IMR-90 (cell line): ENCODE measurements at regions not wholly inside any gene's neighbourhood (a gene's known extent, or its start where the extent isn't known, plus 50 kb on each side); places are given as distances from the start of the nearest gene placed in this dataset.

ENCODE experiments used
- ATAC-seq: fragments of 200-7000 bp; cut with Tn5 transposase; 2 replicates; pipeline ENCODE4 v1.9.1; 2020; ENCODE audit warnings: low read depth, mild to moderate bottlenecking, moderate library complexity
- BruUV-seq: library from RNA; stranded (reverse); fragments of 400-500 nt; replicated peaks from 2 replicates; lab custom pipeline; 2021; lab: Mats Ljungman, UMichigan
- CTCF ChIA-PET: fragments of 300-600 bp; formaldehyde crosslinking; extraction: SDS; loops from one replicate; lab custom pipeline; 2021; ENCODE audit warnings: antibody characterized with exemption; lab: Yijun Ruan, JAX
- POLR2A ChIA-PET: fragments of 300-600 bp; sonication (Branson Sonifier 250); formaldehyde crosslinking; loops from one replicate; lab custom pipeline; 2022; ENCODE audit warnings: antibody characterized with exemption; ENCODE audit not compliant: unreplicated experiment; lab: Charles Lee
- DNase-seq: peaks from one replicate; pipeline ENCODE4 v3.0.0; 2013
- H2AFZ ChIP-seq: replicated peaks from 2 replicates; pipeline ENCODE3; 2013; ENCODE audit warnings: low read length, mild to moderate bottlenecking; ENCODE audit not compliant: poor library complexity
- H2AK5ac ChIP-seq: 2 replicates; pipeline ENCODE4 v1.6.1; 2013; ENCODE audit warnings: low read depth, low read length, inconsistent platforms
- H2AK9ac ChIP-seq: replicated peaks from 2 replicates; pipeline ENCODE3; 2013; ENCODE audit warnings: mild to moderate bottlenecking, low read depth, low read length, moderate library complexity; ENCODE audit not compliant: poor library complexity
- H2BK120ac ChIP-seq: 2 replicates; pipeline ENCODE4 v1.6.1; 2013; ENCODE audit warnings: low read depth, low read length, inconsistent platforms
- H2BK15ac ChIP-seq: 3 replicates; pipeline ENCODE4 v1.6.1; 2013; ENCODE audit warnings: low read depth, low read length, inconsistent platforms
- H2BK20ac ChIP-seq: 2 replicates; pipeline ENCODE4 v1.6.1; 2013; ENCODE audit warnings: low read depth, mild to moderate bottlenecking, inconsistent platforms, low read length, moderate library complexity
- H2BK5ac ChIP-seq: 2 replicates; pipeline ENCODE4 v1.6.1; 2013; ENCODE audit warnings: mild to moderate bottlenecking, low read depth, low read length, inconsistent platforms; ENCODE audit not compliant: poor library complexity, severe bottlenecking
- H3K14ac ChIP-seq: replicated peaks from 2 replicates; pipeline ENCODE4 v1.6.1; 2013; ENCODE audit warnings: low read depth, low read length, inconsistent platforms
- H3K18ac ChIP-seq: 2 replicates; pipeline ENCODE4 v1.6.1; 2013; ENCODE audit warnings: low read depth, low read length, control low read depth
- H3K23ac ChIP-seq: 2 replicates; pipeline ENCODE4 v1.6.1; 2013; ENCODE audit warnings: low read depth, low read length, inconsistent platforms
- H3K27ac ChIP-seq: 2 replicates; pipeline ENCODE4 v1.5.1; 2013; ENCODE audit warnings: mild to moderate bottlenecking, control low read depth, low read length; ENCODE audit not compliant: insufficient read depth
- H3K27me3 ChIP-seq: 2 replicates; pipeline ENCODE4 v1.6.1; 2013; ENCODE audit warnings: low read length; ENCODE audit not compliant: control insufficient read depth, insufficient read depth
- H3K36me3 ChIP-seq: 2 replicates; pipeline ENCODE4 v1.6.1; 2013; ENCODE audit warnings: low read length, mixed read lengths; ENCODE audit not compliant: control insufficient read depth, insufficient read depth
- H3K4ac ChIP-seq: 2 replicates; pipeline ENCODE4 v1.6.1; 2013; ENCODE audit warnings: low read depth, low read length, inconsistent platforms
- H3K4me1 ChIP-seq: 2 replicates; pipeline ENCODE4 v1.6.1; 2013; ENCODE audit warnings: low read length, mixed read lengths; ENCODE audit not compliant: control insufficient read depth, insufficient read depth
- H3K4me2 ChIP-seq: 2 replicates; pipeline ENCODE4 v1.6.1; 2013; ENCODE audit warnings: low read depth, mild to moderate bottlenecking, control low read depth, low read length, moderate library complexity
- H3K4me3 ChIP-seq: 2 replicates; pipeline ENCODE4 v1.5.1; 2013; ENCODE audit warnings: low read depth, mild to moderate bottlenecking, control low read depth, low read length, moderate library complexity; ENCODE audit not compliant: insufficient read depth
- H3K56ac ChIP-seq: 2 replicates; pipeline ENCODE4 v1.6.1; 2013; ENCODE audit warnings: low read length, inconsistent platforms; ENCODE audit not compliant: insufficient read depth; ENCODE audit errors: extremely low read depth
- H3K79me1 ChIP-seq, 2 experiments: 2 replicates each; pipeline ENCODE4 v1.6.1; 2013; ENCODE audit warnings: low read length in 2 of 2, inconsistent platforms in 1 of 2, low read depth in 1 of 2
- H3K9ac ChIP-seq: 2 replicates; pipeline ENCODE4 v1.6.1; 2013; ENCODE audit warnings: low read depth, low read length, control low read depth
- H3K9me1 ChIP-seq: 2 replicates; pipeline ENCODE4 v1.6.1; 2013; ENCODE audit warnings: low read length, inconsistent platforms; ENCODE audit not compliant: insufficient read depth
- H3K9me3 ChIP-seq: 2 replicates; pipeline ENCODE4 v1.6.1; 2013; ENCODE audit warnings: low read length; ENCODE audit not compliant: control insufficient read depth, insufficient read depth
- H4K20me1 ChIP-seq: 2 replicates; pipeline ENCODE4 v1.6.1; 2013; ENCODE audit warnings: low read length, inconsistent platforms; ENCODE audit not compliant: insufficient read depth
- H4K5ac ChIP-seq: 2 replicates; pipeline ENCODE4 v1.6.1; 2013; ENCODE audit warnings: mild to moderate bottlenecking, low read depth, low read length, control low read depth
- H4K8ac ChIP-seq, 2 experiments: 2 replicates each; pipeline ENCODE4 v1.6.1; 2013; ENCODE audit warnings: low read depth in 2 of 2, low read length in 2 of 2, control low read depth in 1 of 2, inconsistent platforms in 1 of 2
- H4K91ac ChIP-seq: 2 replicates; pipeline ENCODE4 v1.6.1; 2013; ENCODE audit warnings: low read depth, low read length, inconsistent platforms; ENCODE audit not compliant: insufficient read depth
- BHLHE40 ChIP-seq: fragments of 150-350 bp; IDR thresholded peaks from 2 replicates; pipeline ENCODE4 v1.6.1; 2016; ENCODE audit warnings: mild to moderate bottlenecking, low read depth, low read length
- CEBPB ChIP-seq: IDR thresholded peaks from 2 replicates; pipeline ENCODE4 v1.6.1; 2012; ENCODE audit warnings: low read depth, low read length, improper control_type of control experiment
- CHD1 ChIP-seq: IDR thresholded peaks from 2 replicates; pipeline ENCODE4 v1.6.1; 2012; ENCODE audit warnings: low read depth, low read length, improper control_type of control experiment
- CTCF ChIP-seq: conservative IDR thresholded peaks from 2 replicates; pipeline ENCODE4 v1.5.1; 2012; ENCODE audit warnings: mild to moderate bottlenecking, low read depth, low read length, improper control_type of control experiment
- ELK1 ChIP-seq: fragments of 150-350 bp; IDR thresholded peaks from 2 replicates; pipeline ENCODE4 v1.6.1; 2016; ENCODE audit warnings: low read depth, mild to moderate bottlenecking, low read length, moderate library complexity, borderline replicate concordance
- FOS ChIP-seq: fragments of 150-350 bp; IDR thresholded peaks from 2 replicates; pipeline ENCODE4 v1.6.1; 2016; ENCODE audit warnings: low read depth, low read length
- MAFK ChIP-seq: IDR thresholded peaks from 2 replicates; pipeline ENCODE4 v1.6.1; 2012; ENCODE audit warnings: low read depth, low read length, improper control_type of control experiment
- MAZ ChIP-seq: IDR thresholded peaks from 2 replicates; pipeline ENCODE4 v1.6.1; 2012; ENCODE audit warnings: low read depth, mild to moderate bottlenecking, low read length, improper control_type of control experiment, moderate library complexity, borderline replicate concordance
- MXI1 ChIP-seq: IDR thresholded peaks from 2 replicates; pipeline ENCODE4 v1.6.1; 2012; ENCODE audit warnings: low read depth, mild to moderate bottlenecking, low read length, moderate library complexity, borderline replicate concordance
- NFE2L2 ChIP-seq: fragments of 150-350 bp; IDR thresholded peaks from 2 replicates; pipeline ENCODE4 v1.6.1; 2016; ENCODE audit warnings: low read depth, mild to moderate bottlenecking, low read length
- POLR2A ChIP-seq: IDR thresholded peaks from 2 replicates; pipeline ENCODE4 v1.6.1; 2012; ENCODE audit warnings: mild to moderate bottlenecking, low read depth, low read length
- RCOR1 ChIP-seq: IDR thresholded peaks from 2 replicates; pipeline ENCODE4 v1.6.1; 2012; ENCODE audit warnings: mild to moderate bottlenecking, low read length, improper control_type of control experiment; ENCODE audit not compliant: insufficient replicate concordance
- RFX5 ChIP-seq: IDR thresholded peaks from 2 replicates; pipeline ENCODE4 v1.8.0; 2012; ENCODE audit warnings: low read depth, mild to moderate bottlenecking, low read length, moderate library complexity
- SMC3 ChIP-seq: fragments of 150-350 bp; IDR thresholded peaks from 2 replicates; pipeline ENCODE4 v1.6.1; 2016; ENCODE audit warnings: low read depth, mild to moderate bottlenecking, antibody characterized with exemption, low read length, moderate library complexity
- USF2 ChIP-seq: fragments of 150-350 bp; IDR thresholded peaks from 2 replicates; pipeline ENCODE4 v1.6.1; 2017; ENCODE audit warnings: mild to moderate bottlenecking, antibody characterized with exemption, low read length, low read depth
- dilution Hi-C: fragments of 300-500 bp; cut with HindIII; formaldehyde crosslinking; loops from one replicate; pipeline ENCODE4 v1.14.3; 2018; ENCODE audit warnings: low sequenced_read_pairs; ENCODE audit not compliant: unreplicated experiment
- in situ Hi-C: fragments of 300-500 bp; cut with MboI; formaldehyde crosslinking; loops from 3 replicates; pipeline ENCODE4 v1.14.3; 2019; ENCODE audit warnings: low sequenced_read_pairs, inconsistent platforms, mixed read lengths
- intact Hi-C: fragments of 100-400 bp; cut with micrococcal nuclease; formaldehyde crosslinking; loops from 2 replicates; pipeline ENCODE4 v1.10.0; 2022

- Histone ChIP-seq H3K36me3 (no peaks in the 10 kb centered on the region), H3K4me3 (no peak overlapping the region), H2AFZ (no peak overlapping the region), H2BK5ac (no peak overlapping the region), H2BK20ac (no peak overlapping the region), H3K4ac (no peak overlapping the region), H4K8ac (no peak overlapping the region), H2BK15ac (no peak overlapping the region), H3K9ac (no peak overlapping the region), H3K27me3 (no peaks in the 10 kb centered on the region), H3K4me1 (no peaks in the 10 kb centered on the region), H2BK120ac (no peak overlapping the region), H2AK9ac (no peak overlapping the region), H3K56ac (no peak overlapping the region), H3K14ac (no peak overlapping the region), H4K91ac (no peak overlapping the region), H3K9me1 (no peaks in the 10 kb centered on the region), H3K27ac (no peak overlapping the region), H3K18ac (no peak overlapping the region), H4K5ac (no peak overlapping the region), H3K9me3 (no peaks in the 10 kb centered on the region), H3K79me1 (no peaks in the 10 kb centered on the region), H2AK5ac (no peak overlapping the region), H3K23ac (no peak overlapping the region), H3K4me2 (no peak overlapping the region), H4K20me1 (no peaks in the 10 kb centered on the region)
- intact Hi-C loops: no loop called here
- in situ Hi-C loops: no loop called here
- no peak for DNase-seq
- BruUV-seq: no TSS peak
- no peak for TF ChIP-seq BHLHE40
- TF ChIP-seq CTCF: no peak
- TF ChIP-seq MAZ: no peak
- TF ChIP-seq USF2: no peak
- TF ChIP-seq POLR2A: no peak
- TF ChIP-seq CHD1: no peak
- no peak for TF ChIP-seq NFE2L2
- TF ChIP-seq MAFK: no peak
- no peak for TF ChIP-seq MXI1
- TF ChIP-seq SMC3: no peak
- TF ChIP-seq ELK1: no peak
- TF ChIP-seq FOS: no peak
- no peak for TF ChIP-seq RFX5
- no peak for TF ChIP-seq CEBPB
- TF ChIP-seq RCOR1: no peak
- CTCF ChIA-PET: interaction anchor here (0.7 to 0.9 kb wide), 2 partner anchors 52 to 83 kb away, joined by 3 read pairs; no protein-coding TSS in a partner anchor
- POLR2A ChIA-PET: no interaction called here
- no peak for ATAC-seq
- dilution Hi-C loops: no loop called here
These were observed 405.8 kb upstream of the SLC39A10 start for GRCh38 chr2:195251214-195251613.
